H9 (cell line): ENCODE measurements at regions not wholly inside any gene's neighbourhood (a gene's known extent, or its start where the extent isn't known, plus 50 kb on each side); places are given as distances from the start of the nearest gene placed in this dataset.
A peak's percentile ranks its signal among the peaks of the same experiment; 100 is the strongest.

Source experiments
- DNase-seq: peaks from one replicate; pipeline ENCODE4 v3.0.0-alpha.2; 2017
- H2AFZ ChIP-seq: one replicate; pipeline ENCODE4 v1.6.1; 2013; ENCODE audit warnings: mild to moderate bottlenecking, low read length, control low read depth, moderate library complexity
- H2AK5ac ChIP-seq: 2 replicates; pipeline ENCODE4 v1.6.1; 2013; ENCODE audit warnings: low read length, control low read depth, mixed read lengths; ENCODE audit not compliant: insufficient read length
- H2BK120ac ChIP-seq: one replicate; pipeline ENCODE4 v1.6.1; 2013; ENCODE audit warnings: low read depth, mild to moderate bottlenecking, low read length, control low read depth, inconsistent platforms; ENCODE audit not compliant: poor library complexity, severe bottlenecking
- H2BK12ac ChIP-seq: 2 replicates; pipeline ENCODE4 v1.6.1; 2013; ENCODE audit warnings: low read length, control low read depth, mixed read lengths, low read depth; ENCODE audit not compliant: insufficient read length
- H2BK15ac ChIP-seq: 2 replicates; pipeline ENCODE4 v1.6.1; 2013; ENCODE audit warnings: low read depth, low read length, control low read depth
- H2BK20ac ChIP-seq: one replicate; pipeline ENCODE4 v1.6.1; 2013; ENCODE audit warnings: low read depth, mild to moderate bottlenecking, low read length, control low read depth, inconsistent platforms; ENCODE audit not compliant: poor library complexity, severe bottlenecking
- H2BK5ac ChIP-seq: 2 replicates; pipeline ENCODE4 v1.6.1; 2013; ENCODE audit warnings: low read length, control low read depth, mixed read lengths; ENCODE audit not compliant: insufficient read length
- H3K14ac ChIP-seq: 2 replicates; pipeline ENCODE4 v1.6.1; 2013; ENCODE audit warnings: low read length, control low read depth; ENCODE audit not compliant: insufficient read depth
- H3K18ac ChIP-seq: 2 replicates; pipeline ENCODE4 v1.6.1; 2013; ENCODE audit warnings: low read depth, mild to moderate bottlenecking, mixed read lengths, low read length, control low read depth; ENCODE audit not compliant: insufficient read length
- H3K23ac ChIP-seq: 2 replicates; pipeline ENCODE4 v1.6.1; 2013; ENCODE audit warnings: low read length, control low read depth, mixed read lengths, low read depth; ENCODE audit not compliant: insufficient read length
- H3K23me2 ChIP-seq: 2 replicates; pipeline ENCODE4 v1.6.1; 2013; ENCODE audit warnings: low read depth, mild to moderate bottlenecking, mixed read lengths, low read length, control low read depth; ENCODE audit not compliant: insufficient read length, poor library complexity, severe bottlenecking
- H3K27ac ChIP-seq: 2 replicates; pipeline ENCODE4 v1.5.1; 2013; ENCODE audit warnings: low read length, control low read depth, mixed read lengths, low read depth; ENCODE audit not compliant: insufficient read length
- H3K27me3 ChIP-seq: 2 replicates; pipeline ENCODE4 v1.6.1; 2013; ENCODE audit warnings: low read length, control low read depth, inconsistent platforms; ENCODE audit not compliant: insufficient read depth
- H3K4ac ChIP-seq: 2 replicates; pipeline ENCODE4 v1.6.1; 2013; ENCODE audit warnings: low read depth, mild to moderate bottlenecking, control low read depth, inconsistent platforms, low read length, moderate library complexity
- H3K4me1 ChIP-seq: 2 replicates; pipeline ENCODE4 v1.6.1; 2013; ENCODE audit warnings: low read length, control low read depth, inconsistent platforms; ENCODE audit not compliant: insufficient read depth
- H3K4me2 ChIP-seq: 2 replicates; pipeline ENCODE4 v1.6.1; 2013; ENCODE audit warnings: low read length, control low read depth, mixed read lengths; ENCODE audit not compliant: insufficient read length, insufficient read depth
- H3K56ac ChIP-seq: 2 replicates; pipeline ENCODE4 v1.6.1; 2013; ENCODE audit warnings: low read depth, mild to moderate bottlenecking, mixed read lengths, low read length, control low read depth; ENCODE audit not compliant: insufficient read length
- H3K79me1 ChIP-seq: 2 replicates; pipeline ENCODE4 v1.6.1; 2013; ENCODE audit warnings: low read depth, mild to moderate bottlenecking, moderate library complexity, low read length, control low read depth, inconsistent platforms; ENCODE audit not compliant: insufficient read depth, poor library complexity, severe bottlenecking
- H3K79me2 ChIP-seq: 2 replicates; pipeline ENCODE4 v1.6.1; 2013; ENCODE audit warnings: low read length, control low read depth, inconsistent platforms; ENCODE audit not compliant: insufficient read depth
- H3K9ac ChIP-seq: 2 replicates; pipeline ENCODE4 v1.6.1; 2013; ENCODE audit warnings: low read length, control low read depth, mixed read lengths; ENCODE audit not compliant: insufficient read length; ENCODE audit errors: extremely low read depth
- H3K9me3 ChIP-seq: one replicate; pipeline ENCODE4 v1.6.1; 2013; ENCODE audit warnings: low read depth, low read length, inconsistent platforms; ENCODE audit not compliant: control insufficient read depth
- H3T11ph ChIP-seq: one replicate; pipeline ENCODE4 v1.6.1; 2013; ENCODE audit warnings: mild to moderate bottlenecking, low read length, control low read depth, inconsistent platforms
- H4K20me1 ChIP-seq: one replicate; pipeline ENCODE4 v1.6.1; 2013; ENCODE audit not compliant: control insufficient read depth, insufficient read length, insufficient read depth
- H4K5ac ChIP-seq: 2 replicates; pipeline ENCODE4 v1.6.1; 2013; ENCODE audit warnings: low read depth, mild to moderate bottlenecking, mixed read lengths, low read length, control low read depth; ENCODE audit not compliant: insufficient read length
- H4K8ac ChIP-seq: replicated peaks from 2 replicates; pipeline ENCODE4 v1.6.1; 2013; ENCODE audit warnings: low read length, control low read depth, mixed read lengths, low read depth; ENCODE audit not compliant: insufficient read length
- H4K91ac ChIP-seq: 2 replicates; pipeline ENCODE4 v1.6.1; 2013; ENCODE audit warnings: low read depth, mild to moderate bottlenecking, moderate library complexity, mixed read lengths, low read length, control low read depth; ENCODE audit not compliant: insufficient read length
- H3K27ac Mint-ChIP-seq, 3 experiments: 2 replicates in 2 of 3; 3 replicates in 1 of 3; pipeline ENCODE4 v1.8.0; 2020 to 2021; ENCODE audit warnings: mixed read lengths in 3 of 3, mild to moderate bottlenecking in 1 of 3, moderate library complexity in 1 of 3
- H3K27me3 Mint-ChIP-seq: 2 replicates; pipeline ENCODE4 v1.8.0; 2021; ENCODE audit warnings: low read depth, mild to moderate bottlenecking, moderate library complexity, mixed read lengths
- H3K36me3 Mint-ChIP-seq, 3 experiments: 2 replicates in 2 of 3; 3 replicates in 1 of 3; pipeline ENCODE4 v1.8.0; 2020 to 2021; ENCODE audit warnings: low read depth in 3 of 3, mixed read lengths in 3 of 3; ENCODE audit not compliant: insufficient read depth in 1 of 3
- H3K4me1 Mint-ChIP-seq, 2 experiments: 2 replicates each; pipeline ENCODE4 v1.8.0; 2020; ENCODE audit warnings: mixed read lengths in 2 of 2
- H3K4me3 Mint-ChIP-seq, 2 experiments: 2 replicates in 1 of 2; 3 replicates in 1 of 2; pipeline ENCODE4 v1.8.0; 2020 to 2021; ENCODE audit warnings: mild to moderate bottlenecking in 2 of 2, mixed read lengths in 2 of 2, moderate library complexity in 1 of 2
- H3K9me3 Mint-ChIP-seq, 2 experiments: 2 replicates in 1 of 2; 3 replicates in 1 of 2; pipeline ENCODE4 v1.8.0; 2020; ENCODE audit warnings: mild to moderate bottlenecking in 2 of 2, mixed read lengths in 2 of 2, moderate library complexity in 1 of 2
- WGBS: extraction: QIAGEN DNeasy Blood & Tissue Kit; methylation state at CpG from one replicate; pipeline ENCODE4 v1.1.7; 2013; ENCODE audit warnings: missing lambda C conversion rate, low lambda C conversion rate, mixed read lengths; ENCODE audit not compliant: insufficient read length; ENCODE audit errors: extremely low coverage; 5-methylcytosine and 5-hydroxymethylcytosine counted together
- TF ChIP-seq, protein P1 (sequence below): fragments of 200-600 bp; sonication (generic); conservative IDR thresholded peaks from 3 replicates; pipeline ENCODE4 v1.8.0; 2021; ENCODE audit warnings: antibody characterized with exemption, mild to moderate bottlenecking

- Histone ChIP-seq H2AK5ac (no peak overlapping the region), H3K23me2 (no peaks in the 10 kb centered on the region), H3K79me2 (no peaks in the 10 kb centered on the region), H4K8ac (no peak overlapping the region), H2BK15ac (no peak overlapping the region), H3K56ac (no peak overlapping the region), H2BK120ac (no peak overlapping the region), H3K27me3 (no peaks in the 10 kb centered on the region), H2BK5ac (no peak overlapping the region), H4K5ac (no peak overlapping the region), H3K4ac (no peak overlapping the region), H3K9ac (no peak overlapping the region), H3K23ac (no peak overlapping the region), H4K91ac (no peak overlapping the region), H2AFZ (no peak overlapping the region), H3K14ac (no peak overlapping the region), H3K79me1 (no peaks in the 10 kb centered on the region), H3K18ac (no peak overlapping the region), H2BK12ac (no peak overlapping the region), H3K4me1 (peaks cover 4% of the 10 kb centered on the region; the same call in 1 of the 2 replicates), H3K27ac (no peak overlapping the region), H2BK20ac (no peak overlapping the region), H3K4me2 (no peak overlapping the region), H3T11ph (no peak overlapping the region), H3K9me3 (no peaks in the 10 kb centered on the region), H4K20me1 (no peaks in the 10 kb centered on the region)
- Mint-ChIP-seq H3K27ac (peak overlapping the region in 1 of 3 experiments; percentile 41; a peak in 1 of 7 replicates), H3K9me3 (peaks cover 0 to 5% of the 10 kb centered on the region in 2 experiments; a peak in 3 of 5 replicates), H3K27me3 (no peaks in the 10 kb centered on the region; the same call in 1 of the 2 replicates), H3K36me3 (peaks cover 0 to 3% (median 0%) of the 10 kb centered on the region in 3 experiments; a peak in 1 of 7 replicates), H3K4me3 (no peak overlapping the region), H3K4me1 (peaks cover 14 to 15% of the 10 kb centered on the region in 2 experiments)
- no CpG with 5 or more reads among the region's 6 CpGs for WGBS
- DNase-seq = no peak
- TF ChIP-seq, protein P1, sequence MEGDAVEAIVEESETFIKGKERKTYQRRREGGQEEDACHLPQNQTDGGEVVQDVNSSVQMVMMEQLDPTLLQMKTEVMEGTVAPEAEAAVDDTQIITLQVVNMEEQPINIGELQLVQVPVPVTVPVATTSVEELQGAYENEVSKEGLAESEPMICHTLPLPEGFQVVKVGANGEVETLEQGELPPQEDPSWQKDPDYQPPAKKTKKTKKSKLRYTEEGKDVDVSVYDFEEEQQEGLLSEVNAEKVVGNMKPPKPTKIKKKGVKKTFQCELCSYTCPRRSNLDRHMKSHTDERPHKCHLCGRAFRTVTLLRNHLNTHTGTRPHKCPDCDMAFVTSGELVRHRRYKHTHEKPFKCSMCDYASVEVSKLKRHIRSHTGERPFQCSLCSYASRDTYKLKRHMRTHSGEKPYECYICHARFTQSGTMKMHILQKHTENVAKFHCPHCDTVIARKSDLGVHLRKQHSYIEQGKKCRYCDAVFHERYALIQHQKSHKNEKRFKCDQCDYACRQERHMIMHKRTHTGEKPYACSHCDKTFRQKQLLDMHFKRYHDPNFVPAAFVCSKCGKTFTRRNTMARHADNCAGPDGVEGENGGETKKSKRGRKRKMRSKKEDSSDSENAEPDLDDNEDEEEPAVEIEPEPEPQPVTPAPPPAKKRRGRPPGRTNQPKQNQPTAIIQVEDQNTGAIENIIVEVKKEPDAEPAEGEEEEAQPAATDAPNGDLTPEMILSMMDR = no peak
These were observed 348.3 kb upstream of the SOX11 start for GRCh38 chr2:5343785-5344335.
